ENCODE measurements at regions not wholly inside any gene's neighbourhood (a gene's known extent, or its start where the extent isn't known, plus 50 kb on each side); places are given as distances from the start of the nearest gene placed in this dataset.

- no peak for TF ChIP-seq CTCF (IDR thresholded peaks at IDR 0.05)
- TF ChIP-seq POLR2AphosphoS5 (IDR thresholded peaks at IDR 0.05): no peak
Measured at GRCh38 chr4:176484301-176484984, 164.7 kb downstream of the SPCS3 start.
